Stimulated activated naive B cell treated with anti-CD40 and anti-IgM and Interleukin-4, amounts not matched to agents 10 μg/mL and 1 μg/mL and 100 μg/mL, for 72 hours (primary cell): ENCODE measurements at regions not wholly inside any gene's neighbourhood (a gene's known extent, or its start where the extent isn't known, plus 50 kb on each side); places are given as distances from the start of the nearest gene placed in this dataset.

Source experiments
- ATAC-seq, 2 donors: fragments of 150-1000 bp; cut with Tn5 transposase; replicated peaks; 2 replicates each; pipeline ENCODE4 v1.10.0; 2021; ENCODE audit warnings: moderate library complexity in 1 of 2
- DNase-seq: peaks from one replicate; pipeline ENCODE4 v3.0.0; 2021
- H3K27ac Mint-ChIP-seq: one replicate; pipeline ENCODE4 v1.8.0; 2022; ENCODE audit warnings: mild to moderate bottlenecking, mixed read lengths
- H3K27me3 Mint-ChIP-seq, 2 donors: one replicate each; pipeline ENCODE4 v1.8.0; 2022; ENCODE audit warnings: mixed read lengths in 2 of 2
- H3K36me3 Mint-ChIP-seq, 2 donors: one replicate each; pipeline ENCODE4 v1.8.0; 2022; ENCODE audit warnings: mixed read lengths in 2 of 2, mild to moderate bottlenecking in 1 of 2
- H3K4me1 Mint-ChIP-seq, 2 donors: one replicate each; pipeline ENCODE4 v1.8.0; 2022; ENCODE audit warnings: mixed read lengths in 2 of 2, mild to moderate bottlenecking in 1 of 2
- H3K4me3 Mint-ChIP-seq, 2 donors: one replicate each; pipeline ENCODE4 v1.8.0; 2022; ENCODE audit warnings: mild to moderate bottlenecking in 2 of 2, mixed read lengths in 2 of 2, moderate library complexity in 1 of 2
- H3K9me3 Mint-ChIP-seq, 2 donors: one replicate each; pipeline ENCODE4 v1.8.0; 2022; ENCODE audit warnings: mixed read lengths in 2 of 2, mild to moderate bottlenecking in 1 of 2

DNA sequence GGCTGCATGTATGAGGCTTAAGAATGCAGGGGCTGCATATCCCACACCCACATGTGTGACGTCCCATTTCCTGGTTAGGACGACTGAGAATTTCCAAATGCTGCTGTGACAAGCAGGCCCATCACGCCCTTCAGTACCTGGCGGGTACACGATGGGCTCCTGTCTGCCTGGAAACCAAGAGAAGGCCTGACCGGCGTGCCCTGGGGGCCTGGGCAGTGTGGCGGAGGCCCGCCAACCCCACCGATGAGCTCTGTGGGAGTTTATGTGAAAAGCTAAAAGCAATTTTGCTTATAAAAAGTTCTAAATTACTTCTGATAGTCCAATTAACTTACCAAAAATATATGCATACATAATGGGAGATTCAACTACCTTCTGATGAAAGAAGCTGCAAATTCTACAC is 837.3 kb downstream of the GALR1 start:
- Mint-ChIP-seq H3K4me1 (no peaks in the 10 kb centered on the region), H3K9me3 (peaks cover 0 to 2% of the 10 kb centered on the region in 2 donors), H3K27me3 (no peaks in the 10 kb centered on the region), H3K36me3 (no peaks in the 10 kb centered on the region), H3K4me3 (no peak overlapping the region), H3K27ac (no peak overlapping the region)
- DNase-seq (no peak), ATAC-seq (no peak)

DNA sequence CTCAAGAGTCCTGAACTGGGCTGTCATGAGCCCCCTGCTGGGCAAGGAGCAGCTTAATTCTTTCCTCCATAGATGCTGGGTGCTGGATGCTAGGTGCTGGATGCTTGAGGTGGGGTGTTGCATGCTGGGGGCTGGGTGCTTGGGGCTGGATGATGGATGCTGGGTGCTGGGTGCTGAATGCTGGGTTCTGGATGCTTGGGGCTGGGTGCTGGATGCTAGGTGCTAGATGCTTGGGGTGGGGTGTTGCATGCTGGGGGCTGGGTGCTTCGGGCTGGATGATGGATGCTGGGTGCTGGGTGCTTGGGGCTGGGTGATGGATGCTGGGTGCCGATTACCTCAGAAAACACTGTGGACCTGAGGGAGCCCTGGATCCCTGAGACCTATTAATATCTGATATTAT is 837.7 kb downstream of the GALR1 start:
- peaks cover 0 to 2% of the 10 kb centered on the region in 2 donors for H3K9me3 Mint-ChIP-seq
- DNase-seq = no peak
- no peaks in the 10 kb centered on the region for H3K4me1 Mint-ChIP-seq
- H3K27me3 Mint-ChIP-seq = no peaks in the 10 kb centered on the region
- no peak overlapping the region for H3K27ac Mint-ChIP-seq
- no peaks in the 10 kb centered on the region for H3K36me3 Mint-ChIP-seq
- no peak overlapping the region for H3K4me3 Mint-ChIP-seq
- ATAC-seq = no peak

DNA sequence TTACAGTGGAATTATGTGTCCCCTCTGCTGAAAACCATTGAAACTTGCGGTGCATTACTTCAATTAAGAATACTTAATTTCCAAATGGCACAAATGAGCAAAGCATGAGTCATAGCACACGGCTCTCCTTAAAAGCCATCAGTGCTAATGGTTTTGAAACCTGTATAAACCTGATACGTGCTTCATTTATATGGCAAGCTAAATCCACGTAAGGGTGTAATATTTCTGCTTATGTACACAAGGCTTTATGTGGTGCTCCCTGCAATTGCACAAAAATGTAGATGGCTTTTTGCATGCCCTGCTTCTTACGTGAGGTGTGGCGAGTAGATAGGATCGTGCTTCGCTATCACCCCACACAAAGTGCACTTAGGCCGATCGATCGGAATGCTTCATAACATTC is 840.9 kb downstream of the GALR1 start:
- Mint-ChIP-seq H3K36me3 (no peaks in the 10 kb centered on the region), H3K27ac (no peak overlapping the region), H3K9me3 (no peaks in the 10 kb centered on the region), H3K4me3 (no peak overlapping the region), H3K4me1 (no peaks in the 10 kb centered on the region), H3K27me3 (no peaks in the 10 kb centered on the region)
- ATAC-seq = no peak
- DNase-seq = no peak

DNA sequence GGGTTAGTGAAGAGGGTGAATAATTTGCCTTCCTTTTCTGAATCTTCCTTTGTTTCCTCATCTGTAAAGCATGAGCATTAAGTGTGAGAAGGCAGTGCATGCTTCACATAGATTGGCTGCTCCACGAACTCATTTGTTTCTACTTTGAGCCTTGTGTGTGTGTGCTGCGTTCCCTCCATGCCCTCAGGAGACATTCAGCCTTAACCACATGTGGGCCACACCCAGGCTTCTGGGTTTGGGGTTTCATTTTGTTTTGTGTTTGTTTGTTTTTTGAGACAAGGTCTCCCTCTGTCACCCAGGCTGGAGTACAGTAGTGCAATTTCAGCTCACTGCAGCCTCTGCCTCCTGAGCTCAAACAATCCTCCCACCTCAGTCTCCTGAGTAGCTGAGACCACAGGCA is 843.3 kb downstream of the GALR1 start:
- Mint-ChIP-seq H3K4me3 (no peak overlapping the region), H3K36me3 (no peaks in the 10 kb centered on the region), H3K9me3 (peaks cover 0 to 6% of the 10 kb centered on the region in 2 donors), H3K27me3 (no peaks in the 10 kb centered on the region), H3K4me1 (no peaks in the 10 kb centered on the region), H3K27ac (no peak overlapping the region)
- DNase-seq (no peak), ATAC-seq (no peak)

- no peak overlapping the region for H3K4me3 Mint-ChIP-seq
Observed at GRCh38 chr18:78099979-78100588, 850.4 kb downstream of the GALR1 start.

GRCh38 chr18:78101091-78101490 is 851.4 kb downstream of the GALR1 start:
- H3K4me3 Mint-ChIP-seq = no peak overlapping the region
- ATAC-seq = no peak
- no peak for DNase-seq
- H3K4me1 Mint-ChIP-seq = no peaks in the 10 kb centered on the region
- no peak overlapping the region for H3K27ac Mint-ChIP-seq
- no peaks in the 10 kb centered on the region for H3K36me3 Mint-ChIP-seq
- H3K9me3 Mint-ChIP-seq = peaks cover 7 to 18% of the 10 kb centered on the region in 2 donors
- no peaks in the 10 kb centered on the region for H3K27me3 Mint-ChIP-seq

More at GRCh38 chr18:78099979-78100588, 850.4 kb downstream of the GALR1 start:
- Mint-ChIP-seq H3K36me3 (no peaks in the 10 kb centered on the region), H3K9me3 (peaks cover 7 to 18% of the 10 kb centered on the region in 2 donors), H3K27ac (no peak overlapping the region), H3K27me3 (no peaks in the 10 kb centered on the region), H3K4me1 (no peaks in the 10 kb centered on the region)
- no peak for DNase-seq
- ATAC-seq = no peak

DNA sequence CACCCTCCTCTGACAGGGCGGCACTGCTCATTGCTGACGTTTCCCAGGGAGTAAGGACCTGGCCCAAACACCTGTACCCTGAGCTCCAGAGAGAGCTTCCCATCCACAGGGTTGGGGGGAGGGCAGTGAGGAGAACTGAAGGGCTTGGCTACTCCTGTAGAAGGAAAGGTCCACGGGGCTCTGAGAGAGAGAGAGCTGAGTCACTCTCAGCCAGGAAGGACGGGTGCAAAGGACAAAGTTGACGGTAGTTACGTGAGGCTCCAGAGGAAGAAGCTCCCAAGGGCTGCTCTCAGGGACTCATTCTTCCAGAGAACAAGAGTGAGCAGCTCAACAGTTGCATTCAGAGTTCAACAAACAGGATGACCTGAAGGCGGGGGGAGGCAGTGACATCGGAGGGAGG is 852.5 kb downstream of the GALR1 start:
- Mint-ChIP-seq H3K4me1 (no peaks in the 10 kb centered on the region), H3K36me3 (no peaks in the 10 kb centered on the region), H3K27ac (no peak overlapping the region), H3K9me3 (peaks cover 14 to 18% of the 10 kb centered on the region in 2 donors), H3K4me3 (no peak overlapping the region), H3K27me3 (no peaks in the 10 kb centered on the region)
- ATAC-seq (no peak), DNase-seq (no peak)

DNA sequence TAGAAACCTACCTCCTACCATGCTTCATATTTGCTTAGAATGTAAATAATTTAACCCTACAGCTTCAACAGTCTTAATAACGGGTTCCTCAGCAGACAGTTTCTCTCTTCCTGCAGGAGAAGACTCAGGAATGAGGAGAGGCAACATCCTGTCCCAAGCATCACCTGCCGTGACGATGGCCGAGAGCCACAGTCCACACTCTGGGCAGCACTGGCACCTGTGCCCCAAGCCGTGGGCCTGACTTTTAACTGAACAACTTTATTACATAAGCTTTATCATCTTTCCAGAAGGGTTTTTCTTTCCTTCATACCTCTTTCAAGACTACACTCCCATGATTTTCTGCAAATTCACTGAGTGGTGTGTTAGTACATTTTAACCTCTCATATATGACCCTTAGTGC is 856.0 kb downstream of the GALR1 start:
- Mint-ChIP-seq H3K4me1 (no peaks in the 10 kb centered on the region), H3K36me3 (no peaks in the 10 kb centered on the region), H3K4me3 (no peak overlapping the region), H3K9me3 (peaks cover 14 to 15% of the 10 kb centered on the region in 2 donors), H3K27me3 (no peaks in the 10 kb centered on the region), H3K27ac (no peak overlapping the region)
- no peak for ATAC-seq
- DNase-seq = no peak

DNA sequence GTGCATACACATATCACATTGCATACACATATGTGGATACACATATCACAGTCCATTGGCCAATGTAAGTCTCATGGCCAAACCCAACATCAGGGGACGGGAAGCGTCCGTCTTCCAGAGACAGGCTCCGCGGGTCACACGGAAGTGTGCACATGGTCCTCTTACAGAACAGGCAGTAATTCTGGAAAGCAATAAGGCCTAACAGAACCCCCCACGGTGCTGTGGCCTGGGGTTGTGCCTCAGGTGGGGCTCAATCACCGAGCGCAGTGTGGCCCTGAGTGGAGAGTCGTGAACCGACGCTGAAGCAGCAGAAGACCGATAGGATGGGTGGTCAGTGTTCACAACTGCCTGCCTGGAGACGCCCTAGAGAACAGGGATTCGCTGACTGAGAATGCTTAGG is 857.3 kb downstream of the GALR1 start:
- peaks cover 14 to 15% of the 10 kb centered on the region in 2 donors for H3K9me3 Mint-ChIP-seq
- H3K27me3 Mint-ChIP-seq = no peaks in the 10 kb centered on the region
- no peaks in the 10 kb centered on the region for H3K36me3 Mint-ChIP-seq
- no peaks in the 10 kb centered on the region for H3K4me1 Mint-ChIP-seq
- no peak for DNase-seq
- no peak for ATAC-seq
- no peak overlapping the region for H3K4me3 Mint-ChIP-seq
- no peak overlapping the region for H3K27ac Mint-ChIP-seq

DNA sequence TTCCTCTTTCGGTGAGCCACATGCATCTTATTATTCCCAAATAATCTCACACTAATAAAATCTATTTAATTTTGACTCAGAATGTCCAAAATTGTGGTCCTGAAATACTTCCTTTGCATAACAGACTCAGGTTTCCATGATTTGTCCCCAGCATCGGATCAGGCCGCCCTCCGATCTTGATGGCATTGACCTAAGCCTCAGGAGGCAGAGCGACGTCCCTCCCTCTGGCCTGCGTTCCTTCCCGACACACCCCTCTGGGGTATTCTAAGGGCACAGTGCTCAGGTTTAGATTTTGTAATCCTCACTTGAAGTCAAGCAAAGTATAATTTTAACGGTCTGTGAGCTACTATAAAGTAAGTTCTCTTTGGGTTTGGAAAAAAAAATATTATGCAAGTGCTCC is 857.7 kb downstream of the GALR1 start:
- no peaks in the 10 kb centered on the region for H3K27me3 Mint-ChIP-seq
- no peaks in the 10 kb centered on the region for H3K4me1 Mint-ChIP-seq
- H3K9me3 Mint-ChIP-seq = peaks cover 12 to 14% of the 10 kb centered on the region in 2 donors
- ATAC-seq = no peak
- H3K4me3 Mint-ChIP-seq = no peak overlapping the region
- H3K27ac Mint-ChIP-seq = no peak overlapping the region
- H3K36me3 Mint-ChIP-seq = no peaks in the 10 kb centered on the region
- no peak for DNase-seq

DNA sequence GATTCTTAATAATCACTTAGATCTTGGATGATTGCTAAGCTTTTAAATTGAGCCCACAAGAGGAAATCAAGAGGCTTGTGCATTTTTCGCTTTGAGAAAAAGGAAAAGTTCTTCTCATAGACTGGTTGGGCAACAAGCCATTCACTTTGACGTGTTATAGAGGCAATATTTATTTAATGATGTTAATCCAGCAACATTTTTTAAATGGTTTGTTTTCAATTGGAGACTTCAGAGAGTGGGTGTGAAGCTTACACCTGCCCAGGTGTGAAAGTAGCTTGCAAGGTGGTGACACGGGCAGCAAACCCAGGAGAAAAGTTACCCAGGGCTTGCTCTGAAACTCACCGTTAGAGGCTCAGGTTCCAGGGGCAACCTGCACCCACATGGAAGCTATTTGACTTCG is 858.9 kb downstream of the GALR1 start:
- DNase-seq = no peak
- H3K27ac Mint-ChIP-seq = no peak overlapping the region
- H3K4me1 Mint-ChIP-seq = no peaks in the 10 kb centered on the region
- no peak overlapping the region for H3K4me3 Mint-ChIP-seq
- ATAC-seq = no peak
- no peaks in the 10 kb centered on the region for H3K27me3 Mint-ChIP-seq
- H3K9me3 Mint-ChIP-seq = peaks cover 9 to 10% of the 10 kb centered on the region in 2 donors
- no peaks in the 10 kb centered on the region for H3K36me3 Mint-ChIP-seq

GRCh38 chr18:78113136-78113939 is 863.7 kb downstream of the GALR1 start:
- Mint-ChIP-seq H3K4me1 (no peaks in the 10 kb centered on the region), H3K9me3 (no peaks in the 10 kb centered on the region), H3K27me3 (no peaks in the 10 kb centered on the region), H3K27ac (no peak overlapping the region), H3K4me3 (no peak overlapping the region), H3K36me3 (no peaks in the 10 kb centered on the region)
- DNase-seq = no peak
- ATAC-seq = no peak

- DNase-seq (no peak), ATAC-seq (no peak)
- Mint-ChIP-seq H3K4me1 (no peaks in the 10 kb centered on the region), H3K27me3 (no peaks in the 10 kb centered on the region), H3K27ac (no peak overlapping the region), H3K9me3 (peaks cover 0 to 5% of the 10 kb centered on the region in 2 donors), H3K4me3 (no peak overlapping the region), H3K36me3 (no peaks in the 10 kb centered on the region)
Observed at GRCh38 chr18:78113940-78114251, 864.2 kb downstream of the GALR1 start.

DNA sequence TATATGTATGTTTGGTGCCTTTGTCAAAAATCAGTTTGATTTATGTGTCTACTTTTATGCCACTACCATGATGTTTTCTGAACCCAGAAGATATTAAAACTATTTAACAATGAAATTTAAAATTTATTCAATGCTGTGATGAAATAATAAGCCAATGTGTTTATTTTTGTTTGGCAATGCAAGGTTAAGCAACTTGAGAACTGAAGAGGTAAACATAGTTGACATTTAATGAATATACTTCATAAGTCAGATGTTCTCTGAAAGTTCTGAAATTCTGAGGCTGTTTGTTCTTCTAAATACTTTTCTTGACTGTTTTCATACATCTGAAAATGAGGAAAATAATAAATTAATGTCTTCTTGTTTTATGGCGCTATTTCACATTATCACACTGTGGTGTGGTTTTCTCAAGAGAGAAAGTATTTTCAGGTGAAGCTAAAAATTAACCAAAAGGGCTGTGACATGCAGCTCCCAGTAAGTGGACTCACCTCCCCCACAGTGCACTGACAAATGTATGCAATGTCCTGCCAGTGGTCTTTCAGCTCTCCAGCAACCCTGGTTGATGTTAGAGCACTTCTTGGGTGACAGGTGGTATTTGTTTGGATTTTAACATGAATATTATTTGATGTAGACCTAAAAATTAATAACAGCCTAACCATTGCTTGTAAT is 863.6 kb upstream of the SALL3 start:
- DNase-seq (no peak), ATAC-seq (no peak)
- no peak overlapping the region for H3K4me3 Mint-ChIP-seq
- no peaks in the 10 kb centered on the region for H3K4me1 Mint-ChIP-seq
- no peak overlapping the region for H3K27ac Mint-ChIP-seq
- no peaks in the 10 kb centered on the region for H3K27me3 Mint-ChIP-seq
- no peaks in the 10 kb centered on the region for H3K36me3 Mint-ChIP-seq
- H3K9me3 Mint-ChIP-seq = peaks cover 3 to 13% of the 10 kb centered on the region in 2 donors
